ENCODE measurements at regions not wholly inside any gene's neighbourhood (a gene's known extent, or its start where the extent isn't known, plus 50 kb on each side); places are given as distances from the start of the nearest gene placed in this dataset.

DNA sequence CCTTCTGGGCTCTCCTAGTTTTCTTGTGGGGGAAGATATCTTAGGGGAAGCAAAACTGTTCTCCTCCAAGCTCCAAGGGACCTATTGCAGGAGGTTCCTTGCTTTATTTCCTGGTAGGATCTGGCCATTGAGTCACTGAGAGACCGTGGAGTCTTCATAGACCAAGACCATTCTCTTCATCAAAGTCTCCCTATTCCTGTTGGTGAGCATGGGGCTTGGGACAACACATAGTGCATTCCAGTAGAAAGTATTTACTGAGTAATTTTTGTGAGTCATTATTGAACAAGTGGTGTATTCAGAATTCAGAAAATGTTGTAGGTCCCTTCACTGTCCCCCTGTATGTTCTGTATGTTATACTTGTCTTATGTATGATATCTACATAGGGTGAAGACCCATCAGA lies 133.6 kb downstream of the CDH26 start:
- no peak for DNase-seq (ENCODE audit: low read depth)
- no peak overlapping the region for H3K4me3 ChIP-seq (ENCODE audit: control insufficient read depth, low read depth, low read length)
- no peak for TF ChIP-seq CTCF (conservative IDR thresholded peaks at IDR 0.05; ENCODE audit: control insufficient read depth, insufficient read depth, low read depth, low read length)

- no peak for TF ChIP-seq CTCF (conservative IDR thresholded peaks at IDR 0.05; ENCODE audit: control insufficient read depth, insufficient read depth, low read depth, low read length)
- no peak for DNase-seq (ENCODE audit: low read depth)
- no peak overlapping the region for H3K4me3 ChIP-seq (ENCODE audit: control insufficient read depth, low read depth, low read length)
Observed at GRCh38 chr20:60092729-60093128, 134.5 kb downstream of the CDH26 start.

- TF ChIP-seq CTCF (conservative IDR thresholded peaks at IDR 0.05; ENCODE audit: control insufficient read depth, insufficient read depth, low read depth, low read length): no peak
- H3K4me3 ChIP-seq (ENCODE audit: control insufficient read depth, low read depth, low read length): no peak overlapping the region
- DNase-seq (ENCODE audit: low read depth): peak; percentile 59
Observed at GRCh38 chr20:60095456-60095855, 137.2 kb downstream of the CDH26 start.

DNA sequence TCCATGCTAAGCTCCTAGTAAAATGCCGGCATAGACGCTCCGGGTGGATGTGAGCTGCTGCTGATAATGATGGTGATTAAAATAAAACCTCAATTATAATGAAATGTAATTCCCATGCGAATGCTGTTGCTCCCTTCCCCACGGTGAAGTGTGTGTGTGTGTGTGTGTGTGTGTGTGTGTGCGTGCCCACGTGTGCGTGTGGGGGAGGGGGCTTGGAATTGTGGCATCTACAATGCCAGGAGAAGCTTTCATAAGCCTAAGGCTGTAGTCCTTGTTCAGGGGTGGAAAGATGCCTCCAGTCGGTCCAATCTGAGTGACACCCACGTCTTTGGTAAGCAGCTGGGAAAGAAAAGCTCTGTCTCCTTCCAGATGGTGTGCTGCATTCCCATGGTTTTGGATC lies 137.9 kb downstream of the CDH26 start:
- no peak for DNase-seq (ENCODE audit: low read depth)
- TF ChIP-seq CTCF (conservative IDR thresholded peaks at IDR 0.05; ENCODE audit: control insufficient read depth, insufficient read depth, low read depth, low read length): no peak
- no peak overlapping the region for H3K4me3 ChIP-seq (ENCODE audit: control insufficient read depth, low read depth, low read length)

GRCh38 chr20:60097285-60097684 lies 139.1 kb downstream of the CDH26 start:
- DNase-seq (ENCODE audit: low read depth): no peak
- TF ChIP-seq CTCF (conservative IDR thresholded peaks at IDR 0.05; ENCODE audit: control insufficient read depth, insufficient read depth, low read depth, low read length): no peak

DNA sequence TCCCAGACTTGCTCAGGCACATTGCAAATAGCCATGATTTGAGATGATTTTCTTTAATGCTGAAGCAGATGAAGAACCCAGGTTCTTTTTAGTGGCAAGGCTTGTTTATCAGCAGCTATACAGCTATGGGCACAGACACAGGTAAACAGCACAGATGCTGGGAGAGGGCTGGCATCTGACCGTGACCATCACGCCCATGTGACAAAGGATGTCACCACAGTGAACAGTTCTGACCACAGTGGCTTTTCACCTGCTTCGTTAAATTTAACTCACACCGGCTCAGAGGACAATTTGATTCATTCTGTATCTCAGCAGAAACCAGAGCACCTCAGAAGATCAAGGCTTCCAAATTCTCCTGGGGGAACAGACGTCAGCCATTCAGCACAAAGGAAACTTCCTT lies 142.6 kb downstream of the CDH26 start:
- no peak for DNase-seq (ENCODE audit: low read depth)
- no peak for TF ChIP-seq CTCF (conservative IDR thresholded peaks at IDR 0.05; ENCODE audit: control insufficient read depth, insufficient read depth, low read depth, low read length)
- no peak overlapping the region for H3K4me3 ChIP-seq (ENCODE audit: control insufficient read depth, low read depth, low read length)

More at GRCh38 chr20:60097285-60097684, 139.1 kb downstream of the CDH26 start:
- H3K4me3 ChIP-seq (ENCODE audit: control insufficient read depth, low read depth, low read length): no peak overlapping the region

DNA sequence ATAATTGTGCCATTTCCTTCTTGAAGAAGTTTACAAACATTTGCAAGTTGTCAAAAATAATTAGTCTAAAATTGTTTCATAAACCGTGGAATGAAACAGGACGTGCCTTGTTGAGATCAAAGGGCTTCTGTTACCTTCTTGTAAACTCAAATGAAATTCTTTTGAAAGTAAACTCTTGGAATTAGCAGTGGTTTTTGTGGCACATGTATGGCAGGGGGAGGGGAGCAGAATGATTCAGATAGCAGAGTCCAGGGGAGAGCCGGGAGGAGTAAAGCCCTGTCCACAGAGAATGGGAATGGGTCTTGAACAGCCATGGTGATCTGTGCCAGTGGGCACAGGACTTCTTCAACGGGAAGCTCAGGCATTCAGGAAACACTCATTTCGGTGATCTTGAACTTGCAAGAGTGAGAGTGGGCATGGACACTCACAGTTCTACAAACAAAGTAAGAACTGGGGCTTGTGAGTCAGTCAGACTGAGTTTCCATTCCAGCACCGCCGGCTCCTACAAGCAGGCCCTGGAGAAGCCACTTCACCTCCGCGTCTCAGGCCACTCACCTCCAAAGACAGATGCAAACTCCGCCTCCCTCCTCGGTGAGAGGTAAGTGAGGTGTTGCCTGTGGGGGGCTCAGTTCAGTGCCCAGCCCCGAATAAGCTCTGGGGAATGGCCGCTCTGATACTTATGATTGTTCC lies 143.1 kb downstream of the CDH26 start:
- DNase-seq (ENCODE audit: low read depth): no peak
- no peak overlapping the region for H3K4me3 ChIP-seq (ENCODE audit: control insufficient read depth, low read depth, low read length)
- TF ChIP-seq CTCF (conservative IDR thresholded peaks at IDR 0.05; ENCODE audit: control insufficient read depth, insufficient read depth, low read depth, low read length): no peak

Data from fibroblast of mammary gland (primary cell).